Osteocyte (in vitro differentiated cells): ENCODE measurements at regions not wholly inside any gene's neighbourhood (a gene's known extent, or its start where the extent isn't known, plus 50 kb on each side); places are given as distances from the start of the nearest gene placed in this dataset.
"Not testable (repeated sequence)": the region's sequence is repeated elsewhere in the genome, so short reads cannot be mapped to it uniquely, and the experiment has no call there.

Source experiments
- DNase-seq: peaks from one replicate; pipeline ENCODE4 v3.0.0; 2021; ENCODE audit warnings: mixed read lengths; ENCODE audit not compliant: unreplicated experiment; ENCODE audit errors: extremely low spot score
- H3K27ac Mint-ChIP-seq: one replicate; pipeline ENCODE4 v1.8.0; 2021; ENCODE audit warnings: mild to moderate bottlenecking, mixed read lengths; ENCODE audit not compliant: unreplicated experiment
- H3K27me3 Mint-ChIP-seq: one replicate; pipeline ENCODE4 v1.8.0; 2021; ENCODE audit warnings: mixed read lengths; ENCODE audit not compliant: unreplicated experiment
- H3K36me3 Mint-ChIP-seq: one replicate; pipeline ENCODE4 v1.8.0; 2021; ENCODE audit warnings: mixed read lengths; ENCODE audit not compliant: unreplicated experiment
- H3K4me1 Mint-ChIP-seq: one replicate; pipeline ENCODE4 v1.8.0; 2021; ENCODE audit warnings: mixed read lengths; ENCODE audit not compliant: unreplicated experiment
- H3K4me3 Mint-ChIP-seq: one replicate; pipeline ENCODE4 v1.8.0; 2021; ENCODE audit warnings: mild to moderate bottlenecking, moderate library complexity, mixed read lengths; ENCODE audit not compliant: unreplicated experiment
- H3K9me3 Mint-ChIP-seq: one replicate; pipeline ENCODE4 v1.8.0; 2021; ENCODE audit warnings: mixed read lengths; ENCODE audit not compliant: unreplicated experiment
- TF ChIP-seq, protein P1 (sequence below): fragments of 200-600 bp; sonication (generic); IDR thresholded peaks from 2 replicates; pipeline ENCODE4 v1.5.0; 2021; ENCODE audit warnings: antibody characterized with exemption, mild to moderate bottlenecking, moderate library complexity

DNA sequence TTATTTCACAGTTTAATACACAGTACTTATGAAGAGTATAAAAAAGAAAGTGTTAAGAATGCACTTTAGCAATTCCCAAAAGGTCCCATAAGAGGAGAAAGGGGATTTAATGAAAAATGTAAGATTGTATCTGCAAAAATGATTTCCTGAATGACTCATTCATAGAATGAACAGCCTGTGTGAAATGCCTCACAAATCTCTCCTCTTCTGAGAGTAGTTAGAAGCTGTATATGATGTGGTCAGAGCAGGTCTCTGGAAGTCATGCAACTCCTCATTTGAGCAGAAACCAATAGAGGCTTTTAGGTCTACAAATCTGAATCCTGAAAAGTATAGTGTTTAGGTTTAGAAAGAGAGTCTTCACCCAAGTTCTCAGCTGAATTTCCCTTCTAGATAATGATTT is 381.3 kb upstream of the INTU start:
- Mint-ChIP-seq H3K4me1 (peaks cover 17% of the 10 kb centered on the region), H3K27me3 (no peaks in the 10 kb centered on the region), H3K36me3 (no peaks in the 10 kb centered on the region), H3K9me3 (peaks cover 3% of the 10 kb centered on the region), H3K27ac (no peak overlapping the region), H3K4me3 (no peak overlapping the region)
- DNase-seq, result no peak
- TF ChIP-seq, protein P1, sequence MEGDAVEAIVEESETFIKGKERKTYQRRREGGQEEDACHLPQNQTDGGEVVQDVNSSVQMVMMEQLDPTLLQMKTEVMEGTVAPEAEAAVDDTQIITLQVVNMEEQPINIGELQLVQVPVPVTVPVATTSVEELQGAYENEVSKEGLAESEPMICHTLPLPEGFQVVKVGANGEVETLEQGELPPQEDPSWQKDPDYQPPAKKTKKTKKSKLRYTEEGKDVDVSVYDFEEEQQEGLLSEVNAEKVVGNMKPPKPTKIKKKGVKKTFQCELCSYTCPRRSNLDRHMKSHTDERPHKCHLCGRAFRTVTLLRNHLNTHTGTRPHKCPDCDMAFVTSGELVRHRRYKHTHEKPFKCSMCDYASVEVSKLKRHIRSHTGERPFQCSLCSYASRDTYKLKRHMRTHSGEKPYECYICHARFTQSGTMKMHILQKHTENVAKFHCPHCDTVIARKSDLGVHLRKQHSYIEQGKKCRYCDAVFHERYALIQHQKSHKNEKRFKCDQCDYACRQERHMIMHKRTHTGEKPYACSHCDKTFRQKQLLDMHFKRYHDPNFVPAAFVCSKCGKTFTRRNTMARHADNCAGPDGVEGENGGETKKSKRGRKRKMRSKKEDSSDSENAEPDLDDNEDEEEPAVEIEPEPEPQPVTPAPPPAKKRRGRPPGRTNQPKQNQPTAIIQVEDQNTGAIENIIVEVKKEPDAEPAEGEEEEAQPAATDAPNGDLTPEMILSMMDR, result no peak

- DNase-seq, result no peak
- Mint-ChIP-seq H3K4me1 (peaks cover 10% of the 10 kb centered on the region), H3K9me3 (peaks cover 4% of the 10 kb centered on the region), H3K27ac (no peak overlapping the region), H3K4me3 (no peak overlapping the region), H3K36me3 (no peaks in the 10 kb centered on the region), H3K27me3 (no peaks in the 10 kb centered on the region)
- TF ChIP-seq, protein P1, result no peak
Measured at GRCh38 chr4:127256500-127256899, 376.3 kb upstream of the INTU start.

GRCh38 chr4:127261476-127261875 is 371.3 kb upstream of the INTU start:
- Mint-ChIP-seq H3K27ac (no peak overlapping the region), H3K36me3 (peaks cover 5% of the 10 kb centered on the region), H3K4me3 (no peak overlapping the region), H3K27me3 (no peaks in the 10 kb centered on the region), H3K4me1 (peaks cover 10% of the 10 kb centered on the region), H3K9me3 (peaks cover 4% of the 10 kb centered on the region)
- no peak for DNase-seq
- TF ChIP-seq, protein P1, result no peak

DNA sequence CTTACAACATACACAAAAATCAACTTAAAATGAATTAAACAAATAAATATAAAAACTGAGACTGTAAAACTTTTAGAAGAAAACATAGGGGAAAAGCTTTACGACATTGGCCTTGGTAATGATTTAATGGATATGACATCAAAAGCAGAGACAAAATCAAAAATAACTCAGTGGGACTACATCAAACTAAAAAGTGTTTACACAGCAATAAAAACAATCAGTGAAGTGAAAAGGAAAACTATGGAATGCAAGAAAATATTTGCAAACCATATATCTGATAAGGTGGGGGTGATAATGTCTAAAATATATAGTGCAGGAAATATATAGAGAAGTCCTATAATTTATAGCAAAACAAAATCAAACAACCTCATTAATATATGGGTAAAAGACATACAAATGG is 364.4 kb upstream of the INTU start:
- Mint-ChIP-seq H3K4me1 (no peaks in the 10 kb centered on the region), H3K36me3 (peaks cover 8% of the 10 kb centered on the region), H3K27me3 (no peaks in the 10 kb centered on the region), H3K9me3 (peaks cover 21% of the 10 kb centered on the region), H3K4me3 (no peak overlapping the region), H3K27ac (no peak overlapping the region)
- no peak for DNase-seq
- TF ChIP-seq, protein P1, result no peak

- not testable (repeated sequence) for H3K4me3 Mint-ChIP-seq, H3K36me3 Mint-ChIP-seq, H3K27ac Mint-ChIP-seq, DNase-seq, H3K27me3 Mint-ChIP-seq, H3K4me1 Mint-ChIP-seq
- peaks cover 30% of the 10 kb centered on the region for H3K9me3 Mint-ChIP-seq
Measured at GRCh38 chr4:127277023-127277422, 355.7 kb upstream of the INTU start.

DNA sequence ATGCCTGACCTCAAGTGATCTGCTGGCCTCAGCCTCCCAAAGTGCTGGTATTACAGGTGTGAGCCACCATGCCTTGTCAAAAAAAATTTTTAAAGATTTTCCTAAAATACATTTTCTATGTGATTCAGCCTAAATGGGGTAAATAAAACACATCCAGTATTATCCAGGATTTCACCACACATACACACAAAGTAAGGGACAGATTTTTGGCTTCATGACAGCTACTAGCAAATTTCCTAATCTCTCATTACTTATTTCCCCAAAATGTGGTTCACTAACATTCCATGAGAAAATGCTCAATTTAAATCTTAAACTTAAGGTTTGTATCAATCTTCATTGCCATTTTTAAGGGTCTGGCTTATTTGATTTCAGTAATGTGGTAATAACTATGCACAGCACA is 348.5 kb upstream of the INTU start:
- H3K4me3 Mint-ChIP-seq, result no peak overlapping the region
- peaks cover 2% of the 10 kb centered on the region for H3K4me1 Mint-ChIP-seq
- DNase-seq, result no peak
- TF ChIP-seq, protein P1, result no peak
- H3K9me3 Mint-ChIP-seq, result peaks cover 17% of the 10 kb centered on the region
- no peak overlapping the region for H3K27ac Mint-ChIP-seq
- H3K36me3 Mint-ChIP-seq, result no peaks in the 10 kb centered on the region
- H3K27me3 Mint-ChIP-seq, result no peaks in the 10 kb centered on the region
